Epithelial cell of esophagus (primary cell): ENCODE measurements at regions not wholly inside any gene's neighbourhood (a gene's known extent, or its start where the extent isn't known, plus 50 kb on each side); places are given as distances from the start of the nearest gene placed in this dataset.

Experiments
- DNase-seq: peaks from one replicate; pipeline ENCODE4 v3.0.0; 2010; ENCODE audit warnings: low read depth
- H3K4me3 ChIP-seq: 2 replicates; pipeline ENCODE4 v1.5.1; 2011; ENCODE audit warnings: mild to moderate bottlenecking, low read length, control low read depth
- TF ChIP-seq, protein P1 (sequence below): IDR thresholded peaks from 2 replicates; pipeline ENCODE4 v1.5.1; 2011; ENCODE audit warnings: low read depth, mild to moderate bottlenecking, low read length, control low read depth, inconsistent platforms; ENCODE audit not compliant: insufficient read depth; ENCODE audit errors: missing control alignments

DNA sequence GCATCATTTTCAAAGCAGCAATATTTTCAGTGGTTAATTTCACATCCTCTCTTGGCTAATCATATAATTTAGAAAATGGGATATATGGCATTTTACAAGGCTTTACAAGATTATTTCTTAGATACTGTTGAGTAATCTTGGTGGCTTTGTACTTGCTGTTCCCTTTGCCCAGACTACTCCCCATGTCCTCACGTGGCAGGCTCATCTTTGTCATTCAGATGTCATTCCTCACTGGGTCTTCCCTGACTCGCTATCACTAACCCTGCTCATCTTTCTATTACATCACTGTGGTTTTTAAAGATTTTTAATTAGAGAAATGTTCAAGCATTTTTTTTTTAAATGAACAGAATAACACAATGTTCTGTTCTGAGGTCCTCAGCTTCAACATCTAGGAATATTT, 240.0 kb upstream of the IRX5 start:
- DNase-seq = no peak
- no peak overlapping the region for H3K4me3 ChIP-seq
- TF ChIP-seq, protein P1, sequence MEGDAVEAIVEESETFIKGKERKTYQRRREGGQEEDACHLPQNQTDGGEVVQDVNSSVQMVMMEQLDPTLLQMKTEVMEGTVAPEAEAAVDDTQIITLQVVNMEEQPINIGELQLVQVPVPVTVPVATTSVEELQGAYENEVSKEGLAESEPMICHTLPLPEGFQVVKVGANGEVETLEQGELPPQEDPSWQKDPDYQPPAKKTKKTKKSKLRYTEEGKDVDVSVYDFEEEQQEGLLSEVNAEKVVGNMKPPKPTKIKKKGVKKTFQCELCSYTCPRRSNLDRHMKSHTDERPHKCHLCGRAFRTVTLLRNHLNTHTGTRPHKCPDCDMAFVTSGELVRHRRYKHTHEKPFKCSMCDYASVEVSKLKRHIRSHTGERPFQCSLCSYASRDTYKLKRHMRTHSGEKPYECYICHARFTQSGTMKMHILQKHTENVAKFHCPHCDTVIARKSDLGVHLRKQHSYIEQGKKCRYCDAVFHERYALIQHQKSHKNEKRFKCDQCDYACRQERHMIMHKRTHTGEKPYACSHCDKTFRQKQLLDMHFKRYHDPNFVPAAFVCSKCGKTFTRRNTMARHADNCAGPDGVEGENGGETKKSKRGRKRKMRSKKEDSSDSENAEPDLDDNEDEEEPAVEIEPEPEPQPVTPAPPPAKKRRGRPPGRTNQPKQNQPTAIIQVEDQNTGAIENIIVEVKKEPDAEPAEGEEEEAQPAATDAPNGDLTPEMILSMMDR = no peak

DNA sequence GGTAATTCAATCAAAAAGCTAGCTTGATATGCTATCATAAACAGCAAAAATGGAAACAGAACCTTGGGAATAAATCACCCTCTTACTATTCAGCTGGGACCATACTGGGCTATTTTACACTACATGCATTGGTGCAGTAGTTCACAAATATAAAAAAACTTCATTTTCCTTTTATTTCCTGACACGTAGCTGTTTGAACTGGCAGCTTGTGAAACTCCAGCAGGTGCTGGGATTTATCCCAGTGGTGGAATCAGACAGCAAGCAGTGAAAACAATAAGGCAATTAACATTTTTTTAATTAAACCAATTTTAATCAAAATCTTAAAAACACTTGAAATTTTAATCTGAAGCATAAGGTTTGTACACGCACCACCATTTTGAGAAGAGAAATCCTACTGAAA, 240.4 kb upstream of the IRX5 start:
- no peak for DNase-seq
- TF ChIP-seq, protein P1 = no peak
- no peak overlapping the region for H3K4me3 ChIP-seq

DNA sequence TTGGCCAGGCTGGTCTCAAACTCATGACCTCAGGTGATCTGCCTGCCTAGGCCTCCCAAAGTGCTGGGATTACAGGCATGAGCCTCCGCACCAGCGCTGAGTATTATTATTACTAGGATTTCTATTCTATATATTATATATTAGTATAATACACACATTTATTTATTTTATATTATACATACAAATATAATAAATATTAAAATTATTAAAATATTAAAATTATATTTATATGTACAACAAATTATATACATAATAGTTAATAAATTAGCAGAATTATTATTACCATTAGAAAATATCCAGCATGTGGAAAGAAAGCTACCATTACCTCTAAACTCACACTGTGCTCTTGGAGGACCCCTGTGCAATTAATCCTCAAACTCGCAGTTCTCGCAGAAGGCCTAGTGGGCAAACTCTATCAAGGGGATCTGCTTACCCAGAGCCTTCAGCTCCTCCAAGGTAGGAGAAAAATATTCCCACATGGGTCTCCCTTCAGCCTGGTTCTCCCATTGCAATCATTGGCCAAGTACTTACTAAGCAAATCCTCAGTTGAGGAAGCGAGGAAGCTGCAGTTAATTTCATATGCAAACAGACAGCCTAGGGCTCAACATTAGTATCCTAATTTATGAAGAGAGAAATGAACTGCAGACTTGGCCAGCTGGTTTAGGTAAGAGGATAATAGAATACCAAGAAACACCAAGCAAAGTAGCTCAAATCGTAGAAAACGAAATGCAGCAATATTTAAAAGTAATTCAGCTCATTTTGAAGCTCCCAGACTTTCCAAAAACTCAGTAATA, 241.4 kb upstream of the IRX5 start:
- TF ChIP-seq, protein P1 = no peak
- H3K4me3 ChIP-seq = no peak overlapping the region
- no peak for DNase-seq

DNA sequence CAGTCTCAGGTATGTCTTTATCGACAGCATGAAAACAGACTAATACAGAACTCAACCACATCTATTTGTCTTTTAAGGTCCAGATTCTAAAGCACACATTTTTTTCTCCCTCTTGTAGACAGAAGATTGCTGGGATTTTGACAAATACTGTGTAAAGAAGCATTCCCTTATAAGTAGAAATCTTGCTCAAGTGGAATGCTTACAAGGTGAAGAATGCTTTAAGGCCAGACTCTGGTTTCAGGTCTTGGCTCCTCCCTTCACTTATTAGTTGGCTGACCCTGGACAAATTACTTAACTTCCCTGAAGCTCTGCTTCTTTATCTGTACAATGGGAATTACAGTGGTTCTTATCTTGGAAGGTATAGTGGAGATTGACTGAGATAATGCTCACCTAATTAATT, 242.3 kb upstream of the IRX5 start:
- no peak for DNase-seq
- TF ChIP-seq, protein P1 = no peak
- no peak overlapping the region for H3K4me3 ChIP-seq

DNA sequence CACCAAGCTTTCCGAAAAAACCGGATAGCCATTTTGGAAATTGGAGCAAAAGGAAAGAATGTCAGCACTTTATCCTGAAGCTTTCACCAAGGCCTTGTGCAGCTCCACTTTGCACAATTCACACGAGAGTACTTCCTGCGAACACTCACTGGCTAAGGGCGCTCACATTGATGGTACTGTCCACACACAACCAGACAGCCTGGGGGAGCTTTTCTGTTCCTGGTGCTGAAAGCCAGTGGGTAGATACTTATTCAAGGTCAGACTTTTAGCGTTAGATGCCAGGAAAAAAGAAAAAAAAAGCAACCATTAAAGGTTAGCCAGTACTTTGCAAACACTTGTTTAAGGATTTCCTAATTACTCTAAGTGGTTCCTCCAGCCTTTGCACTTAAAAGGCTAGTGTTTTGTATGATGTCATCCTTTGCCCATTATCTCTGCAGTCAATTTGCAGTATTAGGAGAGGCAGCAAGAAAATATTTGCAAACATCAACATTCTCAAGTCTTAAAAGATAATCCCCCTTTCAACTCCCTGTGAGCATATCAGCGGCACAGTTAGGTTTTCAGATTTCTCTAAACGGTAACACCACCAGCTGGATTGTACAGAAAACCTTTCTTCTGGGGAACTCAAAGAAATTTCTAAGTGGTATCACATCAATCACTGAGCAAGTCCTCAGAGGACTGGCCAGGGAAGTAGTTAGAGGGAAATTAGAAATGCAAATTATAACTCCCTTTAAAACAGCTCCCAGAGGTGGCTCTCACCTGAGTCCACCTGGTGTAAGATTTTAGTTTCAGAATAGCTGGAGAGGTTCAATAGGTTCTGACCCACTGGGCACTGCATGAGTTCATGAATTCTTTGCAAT, 243.4 kb upstream of the IRX5 start:
- TF ChIP-seq, protein P1 = no peak
- no peak for DNase-seq
- no peak overlapping the region for H3K4me3 ChIP-seq

DNA sequence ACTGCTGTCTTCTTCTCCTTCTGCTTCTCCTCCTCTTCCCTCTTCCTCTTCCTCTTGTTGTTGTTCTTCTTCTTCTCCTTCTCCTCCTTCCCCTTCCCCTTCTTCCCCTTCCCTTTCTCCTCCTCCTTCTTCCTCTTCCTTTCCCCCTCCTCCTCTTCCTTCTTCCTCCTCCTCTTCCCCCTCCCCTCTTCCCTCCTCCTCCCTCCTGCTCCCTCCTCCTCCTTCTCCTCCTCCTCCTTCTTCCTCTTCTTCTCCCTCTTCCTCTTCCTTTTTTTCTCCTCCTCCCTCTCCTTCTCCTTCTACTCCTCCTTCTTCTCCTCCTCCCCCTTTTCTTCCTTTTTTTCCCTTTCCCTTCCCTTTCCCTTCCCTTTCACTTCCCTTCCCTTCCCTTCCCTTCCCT, 245.0 kb upstream of the IRX5 start:
- H3K4me3 ChIP-seq = no peak overlapping the region
- TF ChIP-seq, protein P1 = no peak
- DNase-seq = no peak
